Osteoblast (primary cell): ENCODE measurements at regions not wholly inside any gene's neighbourhood (a gene's known extent, or its start where the extent isn't known, plus 50 kb on each side); places are given as distances from the start of the nearest gene placed in this dataset. TPM values are rescaled to one million over a fixed set of nuclear protein-coding genes. Genes with fewer than 3 reads are reported as not detected.
"Not testable (repeated sequence)": the region's sequence is repeated elsewhere in the genome, so short reads cannot be mapped to it uniquely, and the experiment has no call there.

Experiments
- DNase-seq: peaks from one replicate; pipeline ENCODE4 v3.0.0; 2011; ENCODE audit warnings: low spot score, mixed read lengths; ENCODE audit not compliant: insufficient read length; ENCODE audit errors: missing footprints
- H2AFZ ChIP-seq: 2 replicates; pipeline ENCODE4 v1.6.0; 2011; ENCODE audit warnings: mild to moderate bottlenecking, low read length
- H3K27ac ChIP-seq: 2 replicates; pipeline ENCODE4 v1.5.1; 2011; ENCODE audit warnings: mild to moderate bottlenecking, low read depth, low read length, moderate library complexity
- H3K27me3 ChIP-seq: 2 replicates; pipeline ENCODE4 v1.6.0; 2012; ENCODE audit warnings: mild to moderate bottlenecking, control low read depth, inconsistent platforms, low read length, moderate library complexity; ENCODE audit not compliant: insufficient read depth
- H3K36me3 ChIP-seq: 2 replicates; pipeline ENCODE4 v1.5.1; 2011; ENCODE audit warnings: mild to moderate bottlenecking, low read length, control low read depth, moderate library complexity; ENCODE audit not compliant: insufficient read depth
- H3K4me1 ChIP-seq: 2 replicates; pipeline ENCODE4 v1.5.1; 2011; ENCODE audit warnings: mild to moderate bottlenecking, low read length, control low read depth, moderate library complexity; ENCODE audit not compliant: insufficient read depth
- H3K4me2 ChIP-seq: 2 replicates; pipeline ENCODE4 v1.6.0; 2011; ENCODE audit warnings: mild to moderate bottlenecking, low read length; ENCODE audit not compliant: insufficient read depth
- H3K4me3 ChIP-seq: fragments of 200-600 bp; sonication (generic); 3 replicates; pipeline ENCODE4 v1.5.1; 2012; ENCODE audit warnings: mild to moderate bottlenecking, low read length, inconsistent platforms; ENCODE audit not compliant: insufficient read depth
- H3K79me2 ChIP-seq: 2 replicates; pipeline ENCODE4 v1.6.0; 2012; ENCODE audit warnings: mild to moderate bottlenecking, low read length, control low read depth, inconsistent platforms; ENCODE audit not compliant: insufficient read depth
- H3K9me3 ChIP-seq: 2 replicates; pipeline ENCODE4 v1.5.1; 2011; ENCODE audit warnings: low read depth, low read length, control low read depth
- H4K20me1 ChIP-seq: 2 replicates; pipeline ENCODE4 v1.6.0; 2012; ENCODE audit warnings: mild to moderate bottlenecking, low read length, control low read depth; ENCODE audit not compliant: insufficient read depth
- small RNA-seq: library from RNA; depleted of rRNA; stranded (forward); fragments of <200 nt; gene quantifications from one replicate; pipeline ENCODE3, GENCODE V24; 2012
- TF ChIP-seq, protein P1 (sequence below): IDR thresholded peaks from 2 replicates; pipeline ENCODE4 v1.5.1; 2011; ENCODE audit warnings: mild to moderate bottlenecking, low read depth, low read length, moderate library complexity; ENCODE audit errors: extremely low read depth

GRCh38 chr4:9709724-9710123 lies 71.7 kb upstream of the DRD5 start:
- Histone ChIP-seq H3K4me3 (no peak overlapping the region), H3K9me3 (no peaks in the 10 kb centered on the region), H3K27me3 (no peaks in the 10 kb centered on the region), H2AFZ (no peak overlapping the region), H3K27ac (no peak overlapping the region), H3K79me2 (no peaks in the 10 kb centered on the region), H3K4me1 (no peaks in the 10 kb centered on the region), H4K20me1 (no peaks in the 10 kb centered on the region), H3K4me2 (no peak overlapping the region), H3K36me3 (no peaks in the 10 kb centered on the region)
- TF ChIP-seq, protein P1, sequence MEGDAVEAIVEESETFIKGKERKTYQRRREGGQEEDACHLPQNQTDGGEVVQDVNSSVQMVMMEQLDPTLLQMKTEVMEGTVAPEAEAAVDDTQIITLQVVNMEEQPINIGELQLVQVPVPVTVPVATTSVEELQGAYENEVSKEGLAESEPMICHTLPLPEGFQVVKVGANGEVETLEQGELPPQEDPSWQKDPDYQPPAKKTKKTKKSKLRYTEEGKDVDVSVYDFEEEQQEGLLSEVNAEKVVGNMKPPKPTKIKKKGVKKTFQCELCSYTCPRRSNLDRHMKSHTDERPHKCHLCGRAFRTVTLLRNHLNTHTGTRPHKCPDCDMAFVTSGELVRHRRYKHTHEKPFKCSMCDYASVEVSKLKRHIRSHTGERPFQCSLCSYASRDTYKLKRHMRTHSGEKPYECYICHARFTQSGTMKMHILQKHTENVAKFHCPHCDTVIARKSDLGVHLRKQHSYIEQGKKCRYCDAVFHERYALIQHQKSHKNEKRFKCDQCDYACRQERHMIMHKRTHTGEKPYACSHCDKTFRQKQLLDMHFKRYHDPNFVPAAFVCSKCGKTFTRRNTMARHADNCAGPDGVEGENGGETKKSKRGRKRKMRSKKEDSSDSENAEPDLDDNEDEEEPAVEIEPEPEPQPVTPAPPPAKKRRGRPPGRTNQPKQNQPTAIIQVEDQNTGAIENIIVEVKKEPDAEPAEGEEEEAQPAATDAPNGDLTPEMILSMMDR: no peak
- no peak for DNase-seq

GRCh38 chr4:9715271-9715670 lies 66.2 kb upstream of the DRD5 start:
- not testable (repeated sequence) for H3K36me3 ChIP-seq, H4K20me1 ChIP-seq, H3K9me3 ChIP-seq, H3K4me3 ChIP-seq, H3K4me2 ChIP-seq, DNase-seq, H3K27me3 ChIP-seq, H3K4me1 ChIP-seq, H3K27ac ChIP-seq, H3K79me2 ChIP-seq, H2AFZ ChIP-seq

- H2AFZ ChIP-seq: no peak overlapping the region
- no peak for DNase-seq
- H3K79me2 ChIP-seq: no peaks in the 10 kb centered on the region
- H3K36me3 ChIP-seq: no peaks in the 10 kb centered on the region
- H3K4me2 ChIP-seq: no peak overlapping the region
- no peaks in the 10 kb centered on the region for H3K4me1 ChIP-seq
- no peaks in the 10 kb centered on the region for H3K27me3 ChIP-seq
- H4K20me1 ChIP-seq: no peaks in the 10 kb centered on the region
- H3K4me3 ChIP-seq: no peak overlapping the region
- TF ChIP-seq, protein P1: no peak
- H3K9me3 ChIP-seq: no peaks in the 10 kb centered on the region
- no peak overlapping the region for H3K27ac ChIP-seq
Measured at GRCh38 chr4:9716093-9716492, 65.3 kb upstream of the DRD5 start.

GRCh38 chr4:9718246-9718939 lies 63.0 kb upstream of the DRD5 start:
- not testable (repeated sequence) for H3K27me3 ChIP-seq, H3K4me2 ChIP-seq, H3K36me3 ChIP-seq, H3K79me2 ChIP-seq, H4K20me1 ChIP-seq, H3K27ac ChIP-seq, H2AFZ ChIP-seq, DNase-seq, H3K4me3 ChIP-seq, H3K4me1 ChIP-seq, H3K9me3 ChIP-seq

- not testable (repeated sequence) for H3K4me3 ChIP-seq, H3K4me1 ChIP-seq, H2AFZ ChIP-seq, H3K79me2 ChIP-seq, H3K36me3 ChIP-seq, H3K27ac ChIP-seq, DNase-seq, H3K9me3 ChIP-seq, H3K27me3 ChIP-seq, H3K4me2 ChIP-seq, H4K20me1 ChIP-seq
Measured at GRCh38 chr4:9722131-9722530, 59.3 kb upstream of the DRD5 start.

Small RNA genes lying in the stretch of these regions (small RNA-seq; reads per million reads assigned to genes)
- gene MIR548I2 (not detected), gene RF00017 (not detected), gene SNRPCP13 (not detected)
